ACC112 (cell line): ENCODE measurements at regions not wholly inside any gene's neighbourhood (a gene's known extent, or its start where the extent isn't known, plus 50 kb on each side); places are given as distances from the start of the nearest gene placed in this dataset.

Source experiments
- H2AFZ ChIP-seq: fragments of 200-600 bp; sonication (generic); one replicate; pipeline ENCODE4 v1.6.0; 2017; ENCODE audit warnings: antibody characterized with exemption, low read length; ENCODE audit not compliant: unreplicated experiment
- H3K27ac ChIP-seq: fragments of 200-600 bp; sonication (generic); 2 replicates; pipeline ENCODE4 v1.5.1; 2014; ENCODE audit warnings: low read depth, mild to moderate bottlenecking, antibody characterized with exemption, low read length, moderate library complexity
- H3K27me3 ChIP-seq: fragments of 200-600 bp; sonication (generic); 2 replicates; pipeline ENCODE4 v1.6.1; 2014; ENCODE audit warnings: mild to moderate bottlenecking, antibody characterized with exemption, low read length, moderate library complexity, mixed read lengths; ENCODE audit not compliant: insufficient read depth
- H3K36me3 ChIP-seq: fragments of 200-600 bp; sonication (generic); 2 replicates; pipeline ENCODE4 v1.6.1; 2016; ENCODE audit warnings: mild to moderate bottlenecking, antibody characterized with exemption, low read length, moderate library complexity, mixed read lengths; ENCODE audit not compliant: insufficient read depth
- H3K4me1 ChIP-seq: fragments of 200-600 bp; sonication (generic); one replicate; pipeline ENCODE4 v1.6.1; 2016; ENCODE audit warnings: low read length, mixed read lengths; ENCODE audit not compliant: insufficient read depth, unreplicated experiment, control insufficient read depth
- H3K4me3 ChIP-seq: fragments of 200-600 bp; sonication (generic); 2 replicates; pipeline ENCODE4 v1.5.1; 2014; ENCODE audit warnings: mild to moderate bottlenecking, low read depth, low read length
- H3K79me2 ChIP-seq: fragments of 200-600 bp; sonication (generic); one replicate; pipeline ENCODE4 v1.6.0; 2016; ENCODE audit warnings: low read length; ENCODE audit not compliant: control insufficient read depth, unreplicated experiment, insufficient read depth

GRCh38 chr15:46569781-46570180, 935.0 kb downstream of the SQOR start:
- H3K36me3 ChIP-seq: no peaks in the 10 kb centered on the region
- no peaks in the 10 kb centered on the region for H3K79me2 ChIP-seq
- no peak overlapping the region for H3K27ac ChIP-seq
- no peak overlapping the region for H2AFZ ChIP-seq
- no peaks in the 10 kb centered on the region for H3K4me1 ChIP-seq
- H3K4me3 ChIP-seq: no peak overlapping the region
- H3K27me3 ChIP-seq: no peaks in the 10 kb centered on the region

- H3K4me3 ChIP-seq: no peak overlapping the region
- H2AFZ ChIP-seq: no peak overlapping the region
- H3K27me3 ChIP-seq: no peaks in the 10 kb centered on the region
These were observed 942.0 kb downstream of the SQOR start for GRCh38 chr15:46576646-46577395.

DNA sequence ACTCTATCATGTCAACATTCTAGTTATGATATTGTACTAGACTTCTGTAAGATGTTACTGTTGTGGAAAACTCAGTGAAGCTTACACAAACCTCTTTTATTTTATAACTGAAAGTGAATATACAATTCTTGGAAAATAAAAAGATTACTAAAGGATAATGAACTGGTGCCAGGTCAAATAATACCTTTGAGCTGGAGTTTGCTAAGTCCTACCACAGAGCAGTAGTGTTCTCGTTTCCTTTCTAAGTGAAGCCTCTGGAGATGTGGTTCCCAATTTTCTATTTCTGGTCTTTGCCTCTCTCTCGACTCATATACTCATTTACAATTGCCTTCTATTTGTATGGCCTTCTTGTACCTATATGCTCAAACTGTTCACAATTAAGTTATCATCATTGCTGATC, 942.9 kb downstream of the SQOR start:
- no peaks in the 10 kb centered on the region for H3K36me3 ChIP-seq
- H3K27ac ChIP-seq: no peak overlapping the region
- H2AFZ ChIP-seq: no peak overlapping the region
- no peaks in the 10 kb centered on the region for H3K79me2 ChIP-seq
- no peaks in the 10 kb centered on the region for H3K27me3 ChIP-seq
- H3K4me1 ChIP-seq: no peaks in the 10 kb centered on the region
- no peak overlapping the region for H3K4me3 ChIP-seq

More at GRCh38 chr15:46576646-46577395, 942.0 kb downstream of the SQOR start:
- no peaks in the 10 kb centered on the region for H3K79me2 ChIP-seq
- H3K27ac ChIP-seq: no peak overlapping the region
- H3K36me3 ChIP-seq: no peaks in the 10 kb centered on the region
- no peaks in the 10 kb centered on the region for H3K4me1 ChIP-seq

GRCh38 chr15:46580487-46580886, 945.7 kb downstream of the SQOR start:
- H3K4me3 ChIP-seq: no peak overlapping the region
- H3K4me1 ChIP-seq: no peaks in the 10 kb centered on the region
- H3K36me3 ChIP-seq: no peaks in the 10 kb centered on the region
- no peaks in the 10 kb centered on the region for H3K27me3 ChIP-seq
- H3K27ac ChIP-seq: no peak overlapping the region
- no peak overlapping the region for H2AFZ ChIP-seq
- no peaks in the 10 kb centered on the region for H3K79me2 ChIP-seq

- H3K4me3 ChIP-seq: no peak overlapping the region
- no peaks in the 10 kb centered on the region for H3K79me2 ChIP-seq
- no peak overlapping the region for H3K27ac ChIP-seq
- H3K27me3 ChIP-seq: no peaks in the 10 kb centered on the region
- no peaks in the 10 kb centered on the region for H3K36me3 ChIP-seq
- no peaks in the 10 kb centered on the region for H3K4me1 ChIP-seq
- H2AFZ ChIP-seq: no peak overlapping the region
These were observed 946.1 kb downstream of the SQOR start for GRCh38 chr15:46580924-46581323.

- no peaks in the 10 kb centered on the region for H3K27me3 ChIP-seq
- no peaks in the 10 kb centered on the region for H3K36me3 ChIP-seq
- H3K79me2 ChIP-seq: no peaks in the 10 kb centered on the region
- no peaks in the 10 kb centered on the region for H3K4me1 ChIP-seq
- no peak overlapping the region for H2AFZ ChIP-seq
- H3K27ac ChIP-seq: no peak overlapping the region
- no peak overlapping the region for H3K4me3 ChIP-seq
These were observed 954.3 kb downstream of the SQOR start for GRCh38 chr15:46589088-46589487.

GRCh38 chr15:46591462-46591861, 956.6 kb downstream of the SQOR start:
- no peaks in the 10 kb centered on the region for H3K4me1 ChIP-seq
- no peaks in the 10 kb centered on the region for H3K27me3 ChIP-seq
- no peak overlapping the region for H3K4me3 ChIP-seq
- no peak overlapping the region for H2AFZ ChIP-seq
- no peaks in the 10 kb centered on the region for H3K36me3 ChIP-seq
- no peak overlapping the region for H3K27ac ChIP-seq
- no peaks in the 10 kb centered on the region for H3K79me2 ChIP-seq

DNA sequence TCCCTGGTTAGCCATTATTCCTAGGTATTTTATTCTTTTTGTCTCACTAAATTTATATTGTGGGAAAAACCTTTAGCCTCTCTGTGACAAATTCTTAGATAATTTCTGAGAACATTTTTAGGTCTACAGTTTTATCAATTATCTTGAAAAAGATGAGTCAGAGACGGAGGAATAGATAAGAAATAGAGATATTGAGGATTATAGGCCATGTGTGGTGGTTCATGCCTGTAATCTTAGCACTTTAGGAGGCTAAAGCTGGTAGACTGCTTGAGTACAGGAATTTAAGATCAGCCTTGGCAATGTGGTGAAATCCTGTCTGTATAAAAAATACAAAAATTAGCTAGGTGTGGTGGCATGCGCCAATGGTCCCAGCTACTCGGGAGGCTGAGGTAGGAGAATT, 960.2 kb downstream of the SQOR start:
- no peak overlapping the region for H2AFZ ChIP-seq
- H3K27me3 ChIP-seq: no peaks in the 10 kb centered on the region
- H3K4me3 ChIP-seq: no peak overlapping the region
- H3K79me2 ChIP-seq: no peaks in the 10 kb centered on the region
- H3K27ac ChIP-seq: no peak overlapping the region
- no peaks in the 10 kb centered on the region for H3K36me3 ChIP-seq
- H3K4me1 ChIP-seq: no peaks in the 10 kb centered on the region

DNA sequence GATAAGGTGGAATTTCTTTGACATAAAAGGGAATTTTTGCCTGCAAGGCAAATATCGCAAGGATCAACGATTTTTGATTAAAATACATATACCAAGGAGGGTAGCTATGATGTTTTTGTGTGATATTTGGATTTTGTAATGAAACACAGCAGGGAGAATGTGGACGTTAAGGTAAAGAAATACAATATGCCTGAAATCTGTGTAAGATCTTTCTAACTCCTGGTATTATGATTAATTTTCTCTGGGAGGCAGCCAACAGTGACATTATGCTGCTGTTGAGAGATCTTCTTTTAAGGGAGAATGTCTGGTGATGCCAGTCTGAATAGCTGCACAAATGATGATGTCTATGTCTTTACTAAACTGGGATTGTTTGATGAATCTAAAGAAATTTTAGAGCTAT, 972.2 kb downstream of the SQOR start:
- H3K27me3 ChIP-seq: no peaks in the 10 kb centered on the region
- no peaks in the 10 kb centered on the region for H3K36me3 ChIP-seq
- no peak overlapping the region for H3K27ac ChIP-seq
- H3K79me2 ChIP-seq: no peaks in the 10 kb centered on the region
- H3K4me3 ChIP-seq: no peak overlapping the region
- no peak overlapping the region for H2AFZ ChIP-seq
- no peaks in the 10 kb centered on the region for H3K4me1 ChIP-seq

- no peak overlapping the region for H3K4me3 ChIP-seq
- H2AFZ ChIP-seq: no peak overlapping the region
- H3K79me2 ChIP-seq: no peaks in the 10 kb centered on the region
- H3K36me3 ChIP-seq: no peaks in the 10 kb centered on the region
- H3K27me3 ChIP-seq: no peaks in the 10 kb centered on the region
- no peak overlapping the region for H3K27ac ChIP-seq
- H3K4me1 ChIP-seq: no peaks in the 10 kb centered on the region
These were observed 981.2 kb downstream of the SQOR start for GRCh38 chr15:46616033-46616432.

DNA sequence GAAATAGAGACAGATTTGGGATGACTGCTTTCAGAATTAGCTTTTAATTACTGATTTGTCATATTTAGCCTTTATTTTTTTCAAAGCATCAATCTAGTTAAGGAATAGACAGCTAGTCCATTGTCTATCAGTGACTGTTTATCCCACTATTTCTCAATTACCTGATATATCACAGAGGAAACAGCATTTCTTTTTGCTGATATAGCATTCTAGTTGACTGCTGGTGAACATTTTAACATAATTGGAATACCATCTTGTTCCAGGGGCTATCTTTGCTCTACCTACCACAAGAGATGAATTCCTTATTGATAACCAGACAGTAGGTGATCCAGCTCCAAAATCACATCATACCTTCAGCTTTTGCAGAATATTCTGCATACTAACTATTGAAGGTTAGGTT, 982.7 kb downstream of the SQOR start:
- Histone ChIP-seq H3K79me2 (no peaks in the 10 kb centered on the region), H3K36me3 (no peaks in the 10 kb centered on the region), H3K27ac (no peak overlapping the region), H2AFZ (no peak overlapping the region), H3K4me1 (no peaks in the 10 kb centered on the region), H3K27me3 (no peaks in the 10 kb centered on the region), H3K4me3 (no peak overlapping the region)
